ENCODE measurements at regions not wholly inside any gene's neighbourhood (a gene's known extent, or its start where the extent isn't known, plus 50 kb on each side); places are given as distances from the start of the nearest gene placed in this dataset.
A peak's percentile ranks its signal among the peaks of the same experiment; 100 is the strongest.

DNA sequence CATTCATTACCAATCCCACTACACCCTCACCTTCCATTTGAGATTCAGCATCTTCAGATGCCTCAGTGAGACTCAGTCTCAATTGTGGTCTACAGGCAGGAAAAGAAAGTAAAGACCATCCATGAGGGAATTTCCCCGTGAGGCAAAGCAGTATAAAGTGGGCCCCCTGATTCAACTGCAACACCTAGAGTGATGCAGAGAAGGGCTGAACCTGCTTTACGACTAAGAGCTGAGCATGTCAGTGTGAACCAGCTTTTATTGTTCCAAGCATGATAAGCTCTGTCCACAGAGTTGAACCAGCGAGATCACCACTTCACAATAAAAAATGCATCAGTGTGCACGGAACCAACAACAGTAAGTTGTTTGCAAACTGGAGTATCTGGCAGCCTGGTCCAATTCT lies 357.6 kb upstream of the ATP5MC3 start:
- TF ChIP-seq CTCF (IDR thresholded peaks at IDR 0.05) = no peak
- Mint-ChIP-seq H3K4me3 (no peak overlapping the region), H3K4me1 (peaks cover 6% of the 10 kb centered on the region), H3K36me3 (ENCODE audit: low read depth) (peaks cover 15% of the 10 kb centered on the region), H3K9me3 (peaks cover 22% of the 10 kb centered on the region), H3K27ac (no peak overlapping the region), H3K27me3 (ENCODE audit: low read depth, poor library complexity) (peaks cover 7% of the 10 kb centered on the region)
- no peak for DNase-seq

DNA sequence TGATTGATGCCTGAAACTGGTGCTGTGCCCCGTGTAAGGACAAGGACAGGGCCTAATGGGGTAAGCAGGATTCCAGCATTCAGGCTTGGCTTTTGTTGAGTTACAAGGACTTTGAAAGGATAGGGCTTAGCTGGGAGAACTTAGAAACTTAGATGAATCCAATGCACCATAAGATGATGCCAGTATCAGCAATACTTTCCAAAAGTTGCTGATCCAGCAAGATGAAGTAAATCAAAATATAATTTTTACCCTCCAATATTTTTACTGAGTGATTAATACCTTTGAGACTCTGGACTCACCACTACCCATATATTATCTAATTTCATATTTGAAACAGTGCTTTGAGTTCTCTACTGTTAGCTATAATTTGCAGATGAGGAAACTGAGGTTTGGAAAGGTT lies 354.5 kb upstream of the ATP5MC3 start:
- H3K9me3 Mint-ChIP-seq = peaks cover 11% of the 10 kb centered on the region
- TF ChIP-seq CTCF (IDR thresholded peaks at IDR 0.05) = no peak
- peaks cover 6% of the 10 kb centered on the region for H3K4me1 Mint-ChIP-seq
- no peaks in the 10 kb centered on the region for H3K36me3 Mint-ChIP-seq (ENCODE audit: low read depth)
- H3K27ac Mint-ChIP-seq = peak overlapping the region; percentile 52
- H3K27me3 Mint-ChIP-seq (ENCODE audit: low read depth, poor library complexity) = peaks cover 4% of the 10 kb centered on the region
- H3K4me3 Mint-ChIP-seq = no peak overlapping the region
- DNase-seq = no peak

GRCh38 chr2:175535631-175536030 lies 354.1 kb upstream of the ATP5MC3 start:
- H3K27me3 Mint-ChIP-seq (ENCODE audit: low read depth, poor library complexity) = peaks cover 4% of the 10 kb centered on the region
- H3K9me3 Mint-ChIP-seq = peaks cover 16% of the 10 kb centered on the region
- peak overlapping the region; percentile 52 for H3K27ac Mint-ChIP-seq
- no peaks in the 10 kb centered on the region for H3K36me3 Mint-ChIP-seq (ENCODE audit: low read depth)
- no peak overlapping the region for H3K4me3 Mint-ChIP-seq
- TF ChIP-seq CTCF (IDR thresholded peaks at IDR 0.05) = no peak
- H3K4me1 Mint-ChIP-seq = peaks cover 6% of the 10 kb centered on the region
- no peak for DNase-seq

DNA sequence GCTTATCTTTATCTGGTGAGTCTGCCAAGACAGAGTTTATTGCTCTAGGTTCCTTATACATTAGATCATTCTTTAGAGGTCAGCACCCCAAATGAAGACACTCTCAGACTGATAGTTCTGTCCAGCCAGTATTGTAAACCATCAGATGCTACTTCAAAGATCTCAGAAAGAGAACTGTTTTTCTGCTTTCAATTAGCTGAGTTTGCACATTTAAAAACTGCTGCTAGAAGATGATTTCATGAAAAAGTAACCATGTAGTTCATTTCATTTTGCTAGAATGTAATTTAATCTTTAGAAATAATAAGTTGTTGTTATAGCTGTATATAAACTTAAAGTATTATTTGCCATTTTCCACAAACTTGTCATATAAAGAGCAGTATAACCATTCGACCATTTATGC lies 344.5 kb upstream of the ATP5MC3 start:
- H3K36me3 Mint-ChIP-seq (ENCODE audit: low read depth) = no peaks in the 10 kb centered on the region
- H3K4me3 Mint-ChIP-seq = no peak overlapping the region
- DNase-seq = no peak
- no peak overlapping the region for H3K27ac Mint-ChIP-seq
- H3K4me1 Mint-ChIP-seq = no peaks in the 10 kb centered on the region
- H3K9me3 Mint-ChIP-seq = peaks cover 5% of the 10 kb centered on the region
- no peak for TF ChIP-seq CTCF (IDR thresholded peaks at IDR 0.05)
- H3K27me3 Mint-ChIP-seq (ENCODE audit: low read depth, poor library complexity) = no peaks in the 10 kb centered on the region

GRCh38 chr2:175523001-175523400 lies 341.5 kb upstream of the ATP5MC3 start:
- no peak for DNase-seq
- Mint-ChIP-seq H3K27me3 (ENCODE audit: low read depth, poor library complexity) (no peaks in the 10 kb centered on the region), H3K9me3 (peaks cover 17% of the 10 kb centered on the region), H3K4me3 (no peak overlapping the region), H3K36me3 (ENCODE audit: low read depth) (no peaks in the 10 kb centered on the region), H3K4me1 (no peaks in the 10 kb centered on the region), H3K27ac (no peak overlapping the region)
- no peak for TF ChIP-seq CTCF (IDR thresholded peaks at IDR 0.05)

DNA sequence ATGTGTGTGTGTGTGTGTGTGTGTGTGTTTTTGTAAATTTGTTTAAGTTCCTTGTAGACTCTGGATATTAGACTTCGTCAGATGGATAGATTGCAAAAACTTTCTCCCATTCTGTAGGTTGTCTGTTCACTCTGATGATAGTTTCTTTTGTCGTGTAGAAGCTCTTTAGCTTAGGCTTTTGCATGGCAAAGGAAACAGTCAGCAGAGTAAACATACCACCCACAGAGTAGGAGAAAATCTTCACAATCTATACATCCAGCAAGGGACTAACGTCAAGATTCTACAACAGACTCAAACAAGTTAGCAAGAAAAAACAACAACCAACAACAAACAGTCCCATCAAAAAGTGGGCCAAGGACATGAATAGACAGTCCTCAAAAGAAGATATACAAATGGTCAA lies 336.7 kb upstream of the ATP5MC3 start:
- no peak for DNase-seq
- Mint-ChIP-seq H3K27ac (no peak overlapping the region), H3K9me3 (peaks cover 17% of the 10 kb centered on the region), H3K4me3 (no peak overlapping the region), H3K27me3 (ENCODE audit: low read depth, poor library complexity) (no peaks in the 10 kb centered on the region), H3K36me3 (ENCODE audit: low read depth) (no peaks in the 10 kb centered on the region), H3K4me1 (no peaks in the 10 kb centered on the region)
- no peak for TF ChIP-seq CTCF (IDR thresholded peaks at IDR 0.05)

Measured in nephron progenitor cell (in vitro differentiated cells).